OCI-LY7 (cell line): ENCODE measurements at regions not wholly inside any gene's neighbourhood (a gene's known extent, or its start where the extent isn't known, plus 50 kb on each side); places are given as distances from the start of the nearest gene placed in this dataset.

Experiments
- BruUV-seq: library from RNA; stranded (reverse); fragments of 400-500 nt; replicated peaks from 2 replicates; lab custom pipeline; 2021; lab: Mats Ljungman, UMichigan
- CTCF ChIA-PET: fragments of 300-600 bp; sonication (Branson Sonifier 250); formaldehyde crosslinking; loops from one replicate; lab custom pipeline; 2022; ENCODE audit warnings: antibody characterized with exemption; ENCODE audit not compliant: unreplicated experiment; lab: Charles Lee
- POLR2A ChIA-PET: fragments of 300-600 bp; sonication (Branson Sonifier 250); formaldehyde crosslinking; loops from one replicate; lab custom pipeline; 2022; ENCODE audit warnings: antibody characterized with exemption; lab: Charles Lee
- DNase-seq: peaks from one replicate; pipeline ENCODE4 v3.0.0-alpha.2; 2015; ENCODE audit warnings: low spot score
- H2AFZ ChIP-seq: fragments of 200-600 bp; sonication (generic), shearing (Covaris generic); 2 replicates; pipeline ENCODE4 v1.6.1; 2014; ENCODE audit warnings: mild to moderate bottlenecking, antibody characterized with exemption, low read length, moderate library complexity
- H3K27ac ChIP-seq: fragments of 200-600 bp; sonication (generic); 2 replicates; pipeline ENCODE4 v1.5.1; 2014; ENCODE audit warnings: mixed run types, low read depth, mild to moderate bottlenecking, moderate library complexity, low read length, inconsistent platforms; ENCODE audit not compliant: poor library complexity, severe bottlenecking
- H3K36me3 ChIP-seq: fragments of 200-600 bp; sonication (generic); 2 replicates; pipeline ENCODE4 v1.6.1; 2014; ENCODE audit warnings: mild to moderate bottlenecking, antibody characterized with exemption, low read length, moderate library complexity, mixed read lengths; ENCODE audit not compliant: insufficient read depth
- H3K4me1 ChIP-seq: fragments of 200-600 bp; sonication (generic); 2 replicates; pipeline ENCODE4 v1.5.1; 2014; ENCODE audit warnings: mild to moderate bottlenecking, low read length; ENCODE audit not compliant: insufficient read depth, poor library complexity, severe bottlenecking
- H3K4me2 ChIP-seq: fragments of 200-600 bp; sonication (generic); 2 replicates; pipeline ENCODE4 v1.6.1; 2014; ENCODE audit warnings: mild to moderate bottlenecking, low read length
- H3K4me3 ChIP-seq: fragments of 200-600 bp; sonication (generic); 2 replicates; pipeline ENCODE4 v1.5.1; 2014; ENCODE audit warnings: mild to moderate bottlenecking, low read depth, low read length; ENCODE audit not compliant: poor library complexity, severe bottlenecking
- H3K79me2 ChIP-seq: fragments of 200-600 bp; sonication (generic); 2 replicates; pipeline ENCODE4 v1.6.1; 2016; ENCODE audit warnings: low read depth, mild to moderate bottlenecking, low read length, moderate library complexity, mixed read lengths; ENCODE audit not compliant: insufficient read depth
- H3K9me2 ChIP-seq: fragments of 200-600 bp; sonication (generic); 2 replicates; pipeline ENCODE4 v1.6.1; 2016; ENCODE audit warnings: mild to moderate bottlenecking, low read length, mixed read lengths; ENCODE audit not compliant: insufficient read depth
- H3K9me3 ChIP-seq: fragments of 200-600 bp; sonication (generic); 2 replicates; pipeline ENCODE4 v1.6.1; 2014; ENCODE audit warnings: mild to moderate bottlenecking, mixed run types, low read length, mixed read lengths
- H4K20me1 ChIP-seq: fragments of 200-600 bp; sonication (generic); 2 replicates; pipeline ENCODE4 v1.6.1; 2014; ENCODE audit warnings: mild to moderate bottlenecking, antibody characterized with exemption, low read length, moderate library complexity, mixed read lengths; ENCODE audit not compliant: insufficient read depth
- EZH2phosphoT487 ChIP-seq: fragments of 200-600 bp; sonication (generic); IDR thresholded peaks from 2 replicates; pipeline ENCODE4 v1.6.1; 2018; ENCODE audit warnings: low read depth, borderline replicate concordance, mild to moderate bottlenecking, mixed run types, antibody characterized with exemption, low read length, moderate library complexity, mixed read lengths
- intact Hi-C: fragments of 100-400 bp; cut with micrococcal nuclease; formaldehyde crosslinking; loops from one replicate; pipeline ENCODE4 v1.10.0; 2022; ENCODE audit not compliant: unreplicated experiment
- TF ChIP-seq, protein P1 (sequence below): fragments of 200-600 bp; sonication (generic); conservative IDR thresholded peaks from 2 replicates; pipeline ENCODE4 v1.5.1; 2014; ENCODE audit warnings: mild to moderate bottlenecking, antibody characterized with exemption, low read length, moderate library complexity, mixed read lengths

DNA sequence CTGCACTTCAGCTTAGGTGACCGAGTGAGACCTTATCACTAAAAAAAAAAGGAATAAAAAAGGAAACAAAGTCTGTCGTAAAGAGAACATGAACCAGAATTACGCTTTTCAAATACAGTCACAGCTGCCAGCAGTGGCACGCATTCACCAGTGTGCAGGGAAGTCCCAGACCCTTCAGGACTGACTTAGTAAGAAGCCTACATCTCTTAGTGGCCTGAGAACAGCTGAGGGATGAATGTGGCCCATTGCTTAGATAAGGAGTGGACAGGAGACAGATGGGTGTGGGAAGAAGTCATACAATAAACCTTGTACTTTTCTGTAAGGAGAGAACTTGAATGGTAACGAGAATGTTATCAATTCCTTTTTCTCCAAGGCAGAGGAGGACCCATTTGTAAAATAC is 178.5 kb downstream of the JCAD start:
- ChIA-PET CTCF (no interaction called here), POLR2A (no interaction called here)
- BruUV-seq: no TSS peak
- H3K36me3 ChIP-seq: no peaks in the 10 kb centered on the region
- no peak for DNase-seq
- no peak overlapping the region for H3K27ac ChIP-seq
- H3K9me3 ChIP-seq: no peaks in the 10 kb centered on the region
- no peaks in the 10 kb centered on the region for H3K79me2 ChIP-seq
- H3K4me1 ChIP-seq: no peaks in the 10 kb centered on the region
- H4K20me1 ChIP-seq: no peaks in the 10 kb centered on the region
- H3K9me2 ChIP-seq: no peaks in the 10 kb centered on the region
- H2AFZ ChIP-seq: no peak overlapping the region
- TF ChIP-seq EZH2phosphoT487: no peak
- TF ChIP-seq, protein P1, sequence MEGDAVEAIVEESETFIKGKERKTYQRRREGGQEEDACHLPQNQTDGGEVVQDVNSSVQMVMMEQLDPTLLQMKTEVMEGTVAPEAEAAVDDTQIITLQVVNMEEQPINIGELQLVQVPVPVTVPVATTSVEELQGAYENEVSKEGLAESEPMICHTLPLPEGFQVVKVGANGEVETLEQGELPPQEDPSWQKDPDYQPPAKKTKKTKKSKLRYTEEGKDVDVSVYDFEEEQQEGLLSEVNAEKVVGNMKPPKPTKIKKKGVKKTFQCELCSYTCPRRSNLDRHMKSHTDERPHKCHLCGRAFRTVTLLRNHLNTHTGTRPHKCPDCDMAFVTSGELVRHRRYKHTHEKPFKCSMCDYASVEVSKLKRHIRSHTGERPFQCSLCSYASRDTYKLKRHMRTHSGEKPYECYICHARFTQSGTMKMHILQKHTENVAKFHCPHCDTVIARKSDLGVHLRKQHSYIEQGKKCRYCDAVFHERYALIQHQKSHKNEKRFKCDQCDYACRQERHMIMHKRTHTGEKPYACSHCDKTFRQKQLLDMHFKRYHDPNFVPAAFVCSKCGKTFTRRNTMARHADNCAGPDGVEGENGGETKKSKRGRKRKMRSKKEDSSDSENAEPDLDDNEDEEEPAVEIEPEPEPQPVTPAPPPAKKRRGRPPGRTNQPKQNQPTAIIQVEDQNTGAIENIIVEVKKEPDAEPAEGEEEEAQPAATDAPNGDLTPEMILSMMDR: no peak
- no peak overlapping the region for H3K4me2 ChIP-seq
- no peak overlapping the region for H3K4me3 ChIP-seq
- intact Hi-C loops: no loop called here

DNA sequence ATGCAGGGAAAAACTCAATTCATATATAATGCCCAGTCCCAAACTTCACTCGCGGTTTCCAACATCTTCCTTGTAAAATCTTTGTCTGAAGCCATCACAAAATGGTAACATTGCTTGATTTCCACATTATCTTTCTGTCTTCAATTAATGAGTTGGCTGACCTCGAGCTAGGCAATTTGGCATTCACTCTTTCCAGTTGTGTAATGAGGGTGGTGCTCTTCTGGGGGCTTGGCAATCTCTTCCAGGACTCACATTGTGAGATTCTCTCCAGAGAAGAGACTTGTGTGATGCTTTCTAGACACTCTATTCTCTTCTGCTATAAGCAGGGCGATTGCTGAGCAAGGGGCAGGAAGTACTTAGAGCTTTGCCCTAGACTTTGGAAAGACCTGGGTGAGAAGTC is 179.5 kb downstream of the JCAD start:
- Histone ChIP-seq H3K4me3 (no peak overlapping the region), H3K36me3 (no peaks in the 10 kb centered on the region), H3K27ac (no peak overlapping the region), H2AFZ (no peak overlapping the region), H3K9me3 (no peaks in the 10 kb centered on the region), H3K79me2 (no peaks in the 10 kb centered on the region), H3K4me1 (no peaks in the 10 kb centered on the region), H3K4me2 (no peak overlapping the region), H3K9me2 (no peaks in the 10 kb centered on the region), H4K20me1 (no peaks in the 10 kb centered on the region)
- POLR2A ChIA-PET: no interaction called here
- CTCF ChIA-PET: no interaction called here
- BruUV-seq: no TSS peak
- no peak for DNase-seq
- intact Hi-C loops: no loop called here
- no peak for TF ChIP-seq EZH2phosphoT487
- TF ChIP-seq, protein P1: no peak

DNA sequence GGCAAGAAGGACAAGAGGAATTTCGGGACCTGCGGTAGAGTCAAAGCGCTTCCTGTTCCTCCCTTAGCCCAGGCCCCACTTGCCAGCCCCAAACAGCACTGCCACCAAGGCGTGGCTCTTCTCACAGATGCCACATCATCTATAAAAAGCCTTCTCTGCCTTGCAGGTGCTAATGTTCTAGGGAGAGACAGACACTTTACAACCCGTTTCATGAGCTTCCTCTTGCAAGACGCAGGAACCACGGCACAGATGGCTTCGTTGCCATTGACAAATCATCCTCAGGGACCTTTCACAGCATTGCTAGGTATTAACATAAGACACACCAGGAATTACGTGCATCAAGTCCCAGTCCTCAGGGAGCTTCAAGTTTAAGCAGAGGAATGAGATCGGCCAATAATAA is 180.9 kb downstream of the JCAD start:
- Histone ChIP-seq H3K27ac (no peak overlapping the region), H3K9me2 (no peaks in the 10 kb centered on the region), H3K9me3 (no peaks in the 10 kb centered on the region), H3K36me3 (no peaks in the 10 kb centered on the region), H3K79me2 (no peaks in the 10 kb centered on the region), H3K4me1 (no peaks in the 10 kb centered on the region), H4K20me1 (no peaks in the 10 kb centered on the region), H3K4me3 (no peak overlapping the region), H3K4me2 (no peak overlapping the region), H2AFZ (no peak overlapping the region)
- intact Hi-C loops: no loop called here
- no peak for DNase-seq
- ChIA-PET POLR2A (no interaction called here), CTCF (no interaction called here)
- BruUV-seq: no TSS peak
- TF ChIP-seq, protein P1: no peak
- TF ChIP-seq EZH2phosphoT487: no peak
